Mesenchymal stem cell (in vitro differentiated cells and primary cell): ENCODE measurements at regions not wholly inside any gene's neighbourhood (a gene's known extent, or its start where the extent isn't known, plus 50 kb on each side); places are given as distances from the start of the nearest gene placed in this dataset.

ENCODE experiments used
- DNase-seq: peaks from one replicate; pipeline ENCODE4 v3.0.0-alpha.2; 2013
- H2AFZ ChIP-seq: one replicate; pipeline ENCODE4 v1.6.1; 2013; ENCODE audit warnings: low read depth, mild to moderate bottlenecking, control low read depth, inconsistent platforms, low read length, moderate library complexity
- H2AK5ac ChIP-seq: 2 replicates; pipeline ENCODE4 v1.6.1; 2013; ENCODE audit warnings: low read length, moderate library complexity, mild to moderate bottlenecking, inconsistent platforms; ENCODE audit not compliant: severe bottlenecking
- H2BK120ac ChIP-seq: one replicate; pipeline ENCODE4 v1.6.1; 2013; ENCODE audit warnings: low read depth, mild to moderate bottlenecking, inconsistent platforms, low read length, moderate library complexity
- H2BK12ac ChIP-seq, 2 experiments: one replicate each; pipeline ENCODE4 v1.6.1; 2013; ENCODE audit warnings: inconsistent platforms in 2 of 2, low read length in 2 of 2, mild to moderate bottlenecking in 2 of 2, moderate library complexity in 2 of 2, control low read depth in 1 of 2
- H2BK15ac ChIP-seq: one replicate; pipeline ENCODE4 v1.6.1; 2013; ENCODE audit warnings: mild to moderate bottlenecking, low read depth, inconsistent platforms; ENCODE audit not compliant: poor library complexity, severe bottlenecking
- H2BK5ac ChIP-seq: 2 replicates; pipeline ENCODE4 v1.6.1; 2013; ENCODE audit warnings: low read depth, mild to moderate bottlenecking, low read length, control low read depth, inconsistent platforms; ENCODE audit not compliant: poor library complexity, severe bottlenecking
- H3K14ac ChIP-seq, 2 experiments: one replicate each; pipeline ENCODE4 v1.6.1; 2013; ENCODE audit warnings: inconsistent platforms in 2 of 2, low read length in 2 of 2, control low read depth in 1 of 2, mild to moderate bottlenecking in 1 of 2, moderate library complexity in 1 of 2
- H3K18ac ChIP-seq, 2 experiments: one replicate each; pipeline ENCODE4 v1.6.1; 2013; ENCODE audit warnings: inconsistent platforms in 2 of 2, low read length in 2 of 2, control low read depth in 1 of 2, low read depth in 1 of 2, mild to moderate bottlenecking in 1 of 2
- H3K23ac ChIP-seq, 2 experiments: one replicate each; pipeline ENCODE4 v1.6.1; 2013; ENCODE audit warnings: inconsistent platforms in 2 of 2, low read length in 2 of 2, mild to moderate bottlenecking in 2 of 2, moderate library complexity in 2 of 2, control low read depth in 1 of 2
- H3K27ac ChIP-seq: 2 replicates; pipeline ENCODE4 v1.5.1; 2013; ENCODE audit warnings: mild to moderate bottlenecking, moderate library complexity, low read length, control low read depth, inconsistent platforms; ENCODE audit not compliant: poor library complexity, severe bottlenecking
- H3K27me3 ChIP-seq, 2 experiments: 2 replicates each; pipeline versions ENCODE4 v1.6.1 to v1.7.0; 2013; ENCODE audit warnings: low read length in 2 of 2, mild to moderate bottlenecking in 2 of 2, moderate library complexity in 2 of 2, control low read depth in 1 of 2, inconsistent platforms in 1 of 2; ENCODE audit not compliant: control insufficient read depth in 1 of 2, insufficient read depth in 1 of 2
- H3K36me3 ChIP-seq, 2 experiments: 2 replicates each; pipeline versions ENCODE4 v1.6.1 to v1.7.0; 2013; ENCODE audit warnings: low read length in 2 of 2, control low read depth in 1 of 2, inconsistent platforms in 1 of 2, low read depth in 1 of 2, mild to moderate bottlenecking in 1 of 2; ENCODE audit not compliant: insufficient read depth in 2 of 2, control insufficient read depth in 1 of 2
- H3K4ac ChIP-seq, 2 experiments: one replicate each; pipeline ENCODE4 v1.6.1; 2013; ENCODE audit warnings: inconsistent platforms in 2 of 2, low read length in 2 of 2, mild to moderate bottlenecking in 2 of 2, moderate library complexity in 2 of 2, control low read depth in 1 of 2, low read depth in 1 of 2
- H3K4me1 ChIP-seq: 2 replicates; pipeline ENCODE4 v1.6.1; 2013; ENCODE audit warnings: low read depth, low read length, control low read depth; ENCODE audit not compliant: control insufficient read depth, insufficient read depth
- H3K4me2 ChIP-seq: 2 replicates; pipeline ENCODE4 v1.6.1; 2013; ENCODE audit warnings: low read length, mild to moderate bottlenecking, inconsistent platforms; ENCODE audit not compliant: poor library complexity, severe bottlenecking
- H3K4me3 ChIP-seq, 2 experiments: 2 replicates each; pipeline versions ENCODE4 v1.5.1 to v1.7.0; 2013; ENCODE audit warnings: low read length in 2 of 2, mild to moderate bottlenecking in 2 of 2, control low read depth in 1 of 2, low read depth in 1 of 2; ENCODE audit not compliant: insufficient read depth in 1 of 2
- H3K79me1 ChIP-seq: replicated peaks from 2 replicates; pipeline ENCODE4 v1.6.1; 2013; ENCODE audit warnings: mild to moderate bottlenecking, control low read depth, low read length, inconsistent platforms; ENCODE audit not compliant: poor library complexity, severe bottlenecking
- H3K9ac ChIP-seq: 2 replicates; pipeline ENCODE4 v1.7.0; 2013; ENCODE audit warnings: mild to moderate bottlenecking, low read length, moderate library complexity
- H3K9me3 ChIP-seq: 2 replicates; pipeline ENCODE4 v1.7.0; 2013; ENCODE audit warnings: mild to moderate bottlenecking, low read length; ENCODE audit not compliant: control insufficient read depth
- H4K8ac ChIP-seq: one replicate; pipeline ENCODE4 v1.6.1; 2013; ENCODE audit warnings: inconsistent platforms, mild to moderate bottlenecking, low read length, moderate library complexity
- H4K91ac ChIP-seq: one replicate; pipeline ENCODE4 v1.6.1; 2013; ENCODE audit warnings: mild to moderate bottlenecking, low read length, inconsistent platforms
- whole genome bisulfite sequencing: methylation state at CpG from one replicate; pipeline ENCODE4 v1.1.7; 2013; ENCODE audit warnings: mixed read lengths; 5-methylcytosine and 5-hydroxymethylcytosine counted together

GRCh38 chr2:128818704-128819491 is 500.2 kb upstream of the HS6ST1 start:
- Histone ChIP-seq H3K9me3 (no peaks in the 10 kb centered on the region), H2AK5ac (no peak overlapping the region), H3K23ac (no peak overlapping the region), H3K36me3 (no peaks in the 10 kb centered on the region), H2BK5ac (no peak overlapping the region), H3K79me1 (no peaks in the 10 kb centered on the region), H3K14ac (no peak overlapping the region), H3K4me1 (no peaks in the 10 kb centered on the region), H3K27ac (no peak overlapping the region), H2BK120ac (no peak overlapping the region), H3K4ac (no peak overlapping the region), H4K8ac (no peak overlapping the region), H2BK12ac (no peak overlapping the region), H3K9ac (no peak overlapping the region), H2AFZ (no peak overlapping the region), H2BK15ac (no peak overlapping the region), H3K4me3 (no peak overlapping the region), H3K4me2 (no peak overlapping the region), H3K27me3 (peaks cover 0 to 16% of the 10 kb centered on the region in 2 experiments), H4K91ac (no peak overlapping the region), H3K18ac (no peak overlapping the region)
- no peak for DNase-seq
- 74% methylated on average over 11 of the region's 11 CpGs for WGBS

GRCh38 chr2:128820452-128820851 is 501.8 kb upstream of the HS6ST1 start:
- H3K4me3 ChIP-seq = no peak overlapping the region
- no peak overlapping the region for H2BK120ac ChIP-seq
- no peak overlapping the region for H3K4ac ChIP-seq
- no peak overlapping the region for H3K27ac ChIP-seq
- peaks cover 0 to 16% of the 10 kb centered on the region in 2 experiments for H3K27me3 ChIP-seq
- no peak overlapping the region for H3K23ac ChIP-seq
- H4K91ac ChIP-seq = no peak overlapping the region
- H3K14ac ChIP-seq = no peak overlapping the region
- no peak overlapping the region for H3K4me2 ChIP-seq
- DNase-seq = no peak
- H3K36me3 ChIP-seq = no peaks in the 10 kb centered on the region
- no peaks in the 10 kb centered on the region for H3K79me1 ChIP-seq
- no peak overlapping the region for H2BK5ac ChIP-seq
- no peak overlapping the region for H2BK12ac ChIP-seq
- H3K18ac ChIP-seq = no peak overlapping the region
- H3K4me1 ChIP-seq = no peaks in the 10 kb centered on the region
- no peak overlapping the region for H2BK15ac ChIP-seq
- H3K9me3 ChIP-seq = no peaks in the 10 kb centered on the region
- no peak overlapping the region for H3K9ac ChIP-seq
- no peak overlapping the region for H4K8ac ChIP-seq
- no peak overlapping the region for H2AFZ ChIP-seq
- no peak overlapping the region for H2AK5ac ChIP-seq
- 79% methylated on average over 4 of the region's 4 CpGs for WGBS

GRCh38 chr2:128821010-128821409 is 502.3 kb upstream of the HS6ST1 start:
- Histone ChIP-seq H2BK15ac (no peak overlapping the region), H3K27ac (no peak overlapping the region), H3K9ac (no peak overlapping the region), H3K23ac (no peak overlapping the region), H3K4me2 (no peak overlapping the region), H2BK120ac (no peak overlapping the region), H3K4me3 (no peak overlapping the region), H3K14ac (no peak overlapping the region), H2BK12ac (no peak overlapping the region), H4K91ac (no peak overlapping the region), H3K36me3 (no peaks in the 10 kb centered on the region), H3K18ac (no peak overlapping the region), H3K4ac (no peak overlapping the region), H2AFZ (no peak overlapping the region), H2BK5ac (no peak overlapping the region), H3K79me1 (no peaks in the 10 kb centered on the region), H2AK5ac (no peak overlapping the region), H3K9me3 (no peaks in the 10 kb centered on the region), H3K27me3 (peaks cover 0 to 16% of the 10 kb centered on the region in 2 experiments), H4K8ac (no peak overlapping the region), H3K4me1 (no peaks in the 10 kb centered on the region)
- DNase-seq = no peak
- 78% methylated on average over 1 of the region's 1 CpG for WGBS

GRCh38 chr2:128832946-128833663 is 514.4 kb upstream of the HS6ST1 start:
- no peak overlapping the region for H2BK12ac ChIP-seq
- no peak overlapping the region for H2AK5ac ChIP-seq
- no peak overlapping the region for H3K4me3 ChIP-seq
- H3K14ac ChIP-seq = no peak overlapping the region
- no peak overlapping the region for H4K8ac ChIP-seq
- H2BK120ac ChIP-seq = no peak overlapping the region
- H3K4me1 ChIP-seq = no peaks in the 10 kb centered on the region
- no peak overlapping the region for H2AFZ ChIP-seq
- H3K18ac ChIP-seq = no peak overlapping the region
- no peak overlapping the region for H2BK5ac ChIP-seq
- H3K4ac ChIP-seq = no peak overlapping the region
- 31% methylated on average over 6 of the region's 8 CpGs for WGBS
- H4K91ac ChIP-seq = no peak overlapping the region
- H3K79me1 ChIP-seq = no peaks in the 10 kb centered on the region
- peaks cover 0 to 10% of the 10 kb centered on the region in 2 experiments for H3K27me3 ChIP-seq
- no peak overlapping the region for H3K27ac ChIP-seq
- no peaks in the 10 kb centered on the region for H3K9me3 ChIP-seq
- no peak overlapping the region for H3K4me2 ChIP-seq
- no peaks in the 10 kb centered on the region for H3K36me3 ChIP-seq
- no peak overlapping the region for H3K23ac ChIP-seq
- DNase-seq = no peak
- H2BK15ac ChIP-seq = no peak overlapping the region
- H3K9ac ChIP-seq = no peak overlapping the region
